Body of pancreas (tissue), 4 donors: ENCODE measurements at regions not wholly inside any gene's neighbourhood (a gene's known extent, or its start where the extent isn't known, plus 50 kb on each side); places are given as distances from the start of the nearest gene placed in this dataset.

ENCODE experiments used
- CTCF ChIP-seq, 7 experiments: fragments of 450-650 bp in 4 of 7; fragments of 200-600 bp in 3 of 7; sonication (generic) in 3 of 7; IDR thresholded peaks; one replicate each; pipeline ENCODE4 v1.5.1; 2016 to 2019; ENCODE audit warnings: antibody characterized with exemption in 7 of 7
- POLR2A ChIP-seq, 3 donors: fragments of 450-650 bp; IDR thresholded peaks; one replicate each; pipeline ENCODE4 v1.6.1; 2016; ENCODE audit warnings: antibody characterized with exemption in 3 of 3, mild to moderate bottlenecking in 2 of 3

- TF ChIP-seq CTCF (IDR thresholded peaks at IDR 0.05) (no peak), POLR2A (IDR thresholded peaks at IDR 0.05) (no peak)
Observed at GRCh38 chr21:16873596-16873995, 639.2 kb upstream of the CXADR start.
